SK-N-SH (cell line): ENCODE measurements at regions not wholly inside any gene's neighbourhood (a gene's known extent, or its start where the extent isn't known, plus 50 kb on each side); places are given as distances from the start of the nearest gene placed in this dataset.

Experiments
- CTCF ChIA-PET: fragments of 300-600, 350-600 bp; formaldehyde crosslinking; extraction: SDS; loops from one replicate; lab custom pipeline; 2021; lab: Yijun Ruan, JAX
- POLR2A ChIA-PET: fragments of 350-600 bp; sonication (Branson Sonifier 250); formaldehyde crosslinking; extraction: SDS; loops from one replicate; lab custom pipeline; 2020; ENCODE audit warnings: antibody characterized with exemption, inconsistent platforms; lab: Yijun Ruan, JAX
- DNase-seq: peaks from one replicate; pipeline ENCODE4 v3.0.0; 2012
- H2AFZ ChIP-seq: fragments of 200-600 bp; sonication (generic); 2 replicates; pipeline ENCODE4 v1.8.1; 2016; ENCODE audit warnings: antibody characterized with exemption, mild to moderate bottlenecking, low read depth
- H3F3A ChIP-seq: fragments of 200-600 bp; sonication (generic); replicated peaks from 2 replicates; pipeline ENCODE3; 2016; ENCODE audit warnings: antibody characterized with exemption, mild to moderate bottlenecking; ENCODE audit not compliant: insufficient read depth
- H3K27ac ChIP-seq, 2 experiments: fragments of 200-500 bp in 1 of 2; fragments of 200-600 bp in 1 of 2; sonication (Bioruptor generic) in 1 of 2; sonication (generic), shearing (Covaris generic) in 1 of 2; 2 replicates each; pipeline versions ENCODE4 v1.5.1 to v1.6.1; 2014 to 2016; ENCODE audit warnings: low read depth in 2 of 2, inconsistent platforms in 1 of 2, low read length in 1 of 2, mild to moderate bottlenecking in 1 of 2, mixed read lengths in 1 of 2
- H3K27me3 ChIP-seq: fragments of 200-600 bp; sonication (generic), shearing (Covaris generic); 2 replicates; pipeline ENCODE4 v1.6.1; 2016; ENCODE audit warnings: mixed run types; ENCODE audit not compliant: insufficient read depth
- H3K36me3 ChIP-seq, 2 experiments: fragments of 200-500 bp in 1 of 2; fragments of 200-600 bp in 1 of 2; sonication (Bioruptor generic) in 1 of 2; sonication (generic) in 1 of 2; replicated peaks in 1 of 2; 2 replicates each; pipeline versions ENCODE3 to v1.5.1; 2014 to 2016; ENCODE audit warnings: low read length in 1 of 2, mild to moderate bottlenecking in 1 of 2; ENCODE audit not compliant: insufficient read depth in 2 of 2, control insufficient read depth in 1 of 2
- H3K4me1 ChIP-seq, 2 experiments: fragments of 200-500 bp in 1 of 2; fragments of 200-600 bp in 1 of 2; sonication (Bioruptor generic) in 1 of 2; sonication (generic), shearing (Covaris generic) in 1 of 2; 2 replicates each; pipeline versions ENCODE4 v1.5.1 to v1.6.1; 2014 to 2016; ENCODE audit warnings: low read depth in 1 of 2, low read length in 1 of 2, mixed run types in 1 of 2; ENCODE audit not compliant: insufficient read depth in 2 of 2, control insufficient read depth in 1 of 2
- H3K4me2 ChIP-seq: fragments of 200-600 bp; sonication (generic), shearing (Covaris generic); 2 replicates; pipeline ENCODE4 v1.6.1; 2017; ENCODE audit warnings: mixed run types
- H3K4me3 ChIP-seq, 2 experiments: fragments of 200-500 bp in 1 of 2; fragments of 200-600 bp in 1 of 2; sonication (Bioruptor generic) in 1 of 2; sonication (generic), shearing (Covaris generic) in 1 of 2; 2 replicates each; pipeline versions ENCODE4 v1.5.1 to v1.8.1; 2014 to 2016; ENCODE audit warnings: low read depth in 2 of 2, inconsistent platforms in 1 of 2, low read length in 1 of 2, mild to moderate bottlenecking in 1 of 2, mixed read lengths in 1 of 2, moderate library complexity in 1 of 2
- H3K79me2 ChIP-seq: fragments of 200-600 bp; sonication (generic); 2 replicates; pipeline ENCODE4 v1.8.1; 2017; ENCODE audit warnings: mild to moderate bottlenecking; ENCODE audit not compliant: insufficient read depth
- H3K9ac ChIP-seq: fragments of 200-600 bp; sonication (generic); 2 replicates; pipeline ENCODE4 v1.6.1; 2017; ENCODE audit warnings: mixed run types
- H3K9me2 ChIP-seq: fragments of 200-600 bp; sonication (generic); 2 replicates; pipeline ENCODE4 v1.6.1; 2017; ENCODE audit warnings: mixed run types
- H3K9me3 ChIP-seq: fragments of 200-600 bp; sonication (generic); 2 replicates; pipeline ENCODE4 v1.6.1; 2017; ENCODE audit warnings: mixed run types, mild to moderate bottlenecking, moderate library complexity
- H4K20me1 ChIP-seq: fragments of 200-600 bp; sonication (generic); 2 replicates; pipeline ENCODE4 v1.6.1; 2017; ENCODE audit warnings: mild to moderate bottlenecking, mixed run types; ENCODE audit not compliant: insufficient read depth
- EP300 ChIP-seq, 2 experiments: IDR thresholded peaks; 2 replicates each; pipeline versions ENCODE4 v1.4.0 to v1.6.1; 2012; ENCODE audit warnings: borderline replicate concordance in 1 of 2, low read depth in 1 of 2, low read length in 1 of 2
- FOXJ3 ChIP-seq: sonication (generic); formaldehyde crosslinking; IDR thresholded peaks from 2 replicates; pipeline ENCODE4 v1.5.1; 2020; ENCODE audit warnings: mild to moderate bottlenecking, missing genetic modification reagents
- FOXM1 ChIP-seq: IDR thresholded peaks from 2 replicates; pipeline ENCODE4 v1.4.0; 2012; ENCODE audit warnings: low read depth, mild to moderate bottlenecking
- GATA2 ChIP-seq: sonication (generic); formaldehyde crosslinking; IDR thresholded peaks from 2 replicates; pipeline ENCODE4 v1.5.0; 2020; ENCODE audit warnings: mild to moderate bottlenecking, missing genetic modification reagents
- JUND ChIP-seq: IDR thresholded peaks from 2 replicates; pipeline ENCODE4 v1.4.0; 2012
- NFIC ChIP-seq: IDR thresholded peaks from 2 replicates; pipeline ENCODE4 v1.4.0; 2012; ENCODE audit warnings: borderline replicate concordance
- PBX3 ChIP-seq: IDR thresholded peaks from 2 replicates; pipeline ENCODE4; 2012
- POLR2AphosphoS5 ChIP-seq: IDR thresholded peaks from 2 replicates; pipeline ENCODE4 v1.6.1; 2012; ENCODE audit warnings: low read depth, low read length
- RAD21 ChIP-seq: IDR thresholded peaks from 2 replicates; pipeline ENCODE4 v1.6.1; 2012; ENCODE audit warnings: mild to moderate bottlenecking, low read length
- REST ChIP-seq: IDR thresholded peaks from 2 replicates; pipeline ENCODE4 v1.6.1; 2012; ENCODE audit warnings: mild to moderate bottlenecking, low read depth, low read length, moderate library complexity
- RFX5 ChIP-seq: IDR thresholded peaks from 2 replicates; pipeline ENCODE4 v1.6.1; 2012; ENCODE audit warnings: mild to moderate bottlenecking, improper control_type of control experiment, low read length
- RXRA ChIP-seq: IDR thresholded peaks from 2 replicates; pipeline ENCODE4 v1.4.0; 2012; ENCODE audit warnings: low read depth, mild to moderate bottlenecking, borderline replicate concordance
- TAF1 ChIP-seq: IDR thresholded peaks from 2 replicates; pipeline ENCODE4 v1.6.1; 2012; ENCODE audit warnings: low read depth, mild to moderate bottlenecking, low read length, moderate library complexity, borderline replicate concordance
- TEAD4 ChIP-seq: IDR thresholded peaks from 2 replicates; pipeline ENCODE4 v1.4.0; 2012; ENCODE audit warnings: mild to moderate bottlenecking, borderline replicate concordance; ENCODE audit not compliant: insufficient read depth
- YY1 ChIP-seq: IDR thresholded peaks from 2 replicates; pipeline ENCODE4 v1.4.0; 2012; ENCODE audit warnings: low read depth, mild to moderate bottlenecking
- WGBS: methylation state at CpG from one replicate; pipeline ENCODE4 v1.1.6; 2017; ENCODE audit warnings: low lambda C conversion rate; 5-methylcytosine and 5-hydroxymethylcytosine counted together
- TF ChIP-seq, protein P1 (sequence below): fragments of 150-350 bp; IDR thresholded peaks from 2 replicates; pipeline ENCODE4 v1.6.1; 2016; ENCODE audit warnings: mild to moderate bottlenecking, low read depth, low read length
- TF ChIP-seq, protein P2 (sequence below): IDR thresholded peaks from 2 replicates; pipeline ENCODE4 v1.4.0; 2012; ENCODE audit warnings: low read depth, borderline replicate concordance
- TF ChIP-seq, protein P3 (sequence below): IDR thresholded peaks from 2 replicates; pipeline ENCODE4 v1.4.0; 2012; ENCODE audit warnings: low read depth

DNA sequence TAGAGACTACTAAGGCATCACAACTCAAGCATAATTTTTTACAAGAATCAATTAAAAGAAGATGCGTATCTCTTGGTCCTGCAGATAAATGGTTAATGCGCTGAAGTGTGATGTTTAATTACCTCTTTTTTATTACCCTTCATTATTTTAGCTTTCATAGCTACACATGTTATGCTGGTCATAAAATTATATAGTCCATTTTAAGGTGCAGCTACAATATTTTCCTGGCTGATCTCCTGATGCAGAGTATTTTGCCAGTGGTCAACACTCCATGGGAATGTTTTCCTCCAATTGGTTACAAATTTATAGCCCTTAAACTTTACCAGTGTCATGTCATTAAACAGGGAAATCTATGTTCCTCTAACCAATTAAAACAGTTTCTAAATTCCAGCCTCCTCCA is 1617.2 kb downstream of the PCDH7 start:
- Histone ChIP-seq H3K4me3 (no peak overlapping the region), H3K9me3 (no peaks in the 10 kb centered on the region), H2AFZ (no peak overlapping the region), H3K4me1 (no peaks in the 10 kb centered on the region), H3K4me2 (no peak overlapping the region), H3K27me3 (no peaks in the 10 kb centered on the region), H3K36me3 (no peaks in the 10 kb centered on the region), H3K9me2 (no peaks in the 10 kb centered on the region), H3F3A (no peaks in the 10 kb centered on the region)
- CTCF ChIA-PET: no interaction called here
- WGBS: 71% methylated on average over 2 of the region's 2 CpGs
- DNase-seq: no peak
- no peak for TF ChIP-seq EP300 (IDR thresholded peaks at IDR 0.05; ENCODE audit: borderline replicate concordance in 1 of 2, low read depth in 1 of 2, low read length in 1 of 2)
- TF ChIP-seq POLR2AphosphoS5: no peak
- no peak for TF ChIP-seq JUND
- TF ChIP-seq RFX5: no peak
- TF ChIP-seq TAF1: no peak
- no peak for TF ChIP-seq PBX3
- TF ChIP-seq REST: no peak
- TF ChIP-seq, protein P1, sequence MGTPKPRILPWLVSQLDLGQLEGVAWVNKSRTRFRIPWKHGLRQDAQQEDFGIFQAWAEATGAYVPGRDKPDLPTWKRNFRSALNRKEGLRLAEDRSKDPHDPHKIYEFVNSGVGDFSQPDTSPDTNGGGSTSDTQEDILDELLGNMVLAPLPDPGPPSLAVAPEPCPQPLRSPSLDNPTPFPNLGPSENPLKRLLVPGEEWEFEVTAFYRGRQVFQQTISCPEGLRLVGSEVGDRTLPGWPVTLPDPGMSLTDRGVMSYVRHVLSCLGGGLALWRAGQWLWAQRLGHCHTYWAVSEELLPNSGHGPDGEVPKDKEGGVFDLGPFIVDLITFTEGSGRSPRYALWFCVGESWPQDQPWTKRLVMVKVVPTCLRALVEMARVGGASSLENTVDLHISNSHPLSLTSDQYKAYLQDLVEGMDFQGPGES: no peak
- TF ChIP-seq, protein P2, sequence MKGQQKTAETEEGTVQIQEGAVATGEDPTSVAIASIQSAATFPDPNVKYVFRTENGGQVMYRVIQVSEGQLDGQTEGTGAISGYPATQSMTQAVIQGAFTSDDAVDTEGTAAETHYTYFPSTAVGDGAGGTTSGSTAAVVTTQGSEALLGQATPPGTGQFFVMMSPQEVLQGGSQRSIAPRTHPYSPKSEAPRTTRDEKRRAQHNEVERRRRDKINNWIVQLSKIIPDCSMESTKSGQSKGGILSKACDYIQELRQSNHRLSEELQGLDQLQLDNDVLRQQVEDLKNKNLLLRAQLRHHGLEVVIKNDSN: no peak
- TF ChIP-seq, protein P3, sequence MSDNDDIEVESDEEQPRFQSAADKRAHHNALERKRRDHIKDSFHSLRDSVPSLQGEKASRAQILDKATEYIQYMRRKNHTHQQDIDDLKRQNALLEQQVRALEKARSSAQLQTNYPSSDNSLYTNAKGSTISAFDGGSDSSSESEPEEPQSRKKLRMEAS: no peak
- no peak for TF ChIP-seq YY1
- TF ChIP-seq GATA2: no peak
- no peak for TF ChIP-seq TEAD4
- TF ChIP-seq FOXM1: no peak
- TF ChIP-seq NFIC: no peak
- no peak for TF ChIP-seq RXRA
- TF ChIP-seq FOXJ3 (CRISPR knock-in tag): no peak
- TF ChIP-seq RAD21: no peak
- TF ChIP-seq, all 33 proteins: peak for 0
- no peaks in the 10 kb centered on the region for H4K20me1 ChIP-seq
- POLR2A ChIA-PET: no interaction called here
- H3K27ac ChIP-seq: no peak overlapping the region
- H3K79me2 ChIP-seq: no peaks in the 10 kb centered on the region
- H3K9ac ChIP-seq: no peak overlapping the region
